ENCODE measurements at regions not wholly inside any gene's neighbourhood (a gene's known extent, or its start where the extent isn't known, plus 50 kb on each side); places are given as distances from the start of the nearest gene placed in this dataset.

DNA sequence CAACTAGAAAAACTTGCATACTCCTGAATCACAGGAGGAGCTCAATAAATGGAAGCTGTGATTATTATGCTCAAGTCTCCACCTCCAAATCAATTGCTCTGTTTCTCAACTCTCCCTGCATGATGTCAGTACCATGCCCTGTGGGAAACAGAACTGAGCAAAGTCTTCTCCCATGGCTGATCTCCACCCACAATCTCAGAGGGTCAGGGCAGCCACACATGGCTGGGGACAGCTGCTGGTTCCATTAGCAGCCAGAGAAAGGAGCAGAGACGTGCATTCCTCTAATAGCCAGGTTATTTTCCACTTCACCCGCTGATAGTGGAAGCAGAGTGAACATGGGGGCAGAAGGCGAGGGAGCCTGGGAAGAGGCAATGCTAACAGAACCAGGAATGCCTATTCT is 85.5 kb upstream of the TMEM132E start:
- WGBS (ENCODE audit: missing lambda C conversion rate): 0% methylated on average over 3 of the region's 3 CpGs
- CTCF ChIA-PET: interaction anchor here (1.1 to 2.2 kb wide), 3 partner anchors 20 to 74 kb away, joined by 3 to 7 read pairs (median 3); no protein-coding TSS in a partner anchor
- no peak for FAIRE-seq

GRCh38 chr17:34487626-34488025 is 91.8 kb upstream of the TMEM132E start:
- 12% methylated on average over 10 of the region's 12 CpGs for WGBS (ENCODE audit: missing lambda C conversion rate)
- Histone ChIP-seq H3K27ac (no peak overlapping the region), H3K9me3 (no peaks in the 10 kb centered on the region), H3K4me3 (no peak overlapping the region), H3K4me1 (no peaks in the 10 kb centered on the region), H3K4me2 (no peak overlapping the region)
- ChIA-PET POLR2A (no interaction called here), CTCF (interaction anchor here (1.0 to 1.4 kb wide), 2 partner anchors 26 to 55 kb away, joined by 3 to 4 read pairs; no protein-coding TSS in a partner anchor)
- DNase-seq (ENCODE audit: low read depth in 1 of 2, low spot score in 1 of 2): no peak
- TF ChIP-seq TP53 (CRISPR knock-in tag; IDR thresholded peaks at IDR 0.05): no peak
- peak; percentile 36 to 73; a peak in 3 of 6 replicates for ATAC-seq
- no peak for FAIRE-seq

More for the DNA sequence above, 85.5 kb upstream of the TMEM132E start:
- no peak for TF ChIP-seq GATA3 (IDR thresholded peaks at IDR 0.05; ENCODE audit: borderline replicate concordance)
- no peak for TF ChIP-seq TFCP2L1 (CRISPR knock-in tag; IDR thresholded peaks at IDR 0.05)
- no peak for DNase-seq (ENCODE audit: low read depth in 1 of 2, low spot score in 1 of 2)
- H3K27ac ChIP-seq: no peak overlapping the region
- no peaks in the 10 kb centered on the region for H3K9me3 ChIP-seq
- H3K4me3 ChIP-seq: no peak overlapping the region
- H3K4me1 ChIP-seq: no peaks in the 10 kb centered on the region
- ATAC-seq: no peak
- POLR2A ChIA-PET: no interaction called here
- H3K4me2 ChIP-seq: no peak overlapping the region

DNA sequence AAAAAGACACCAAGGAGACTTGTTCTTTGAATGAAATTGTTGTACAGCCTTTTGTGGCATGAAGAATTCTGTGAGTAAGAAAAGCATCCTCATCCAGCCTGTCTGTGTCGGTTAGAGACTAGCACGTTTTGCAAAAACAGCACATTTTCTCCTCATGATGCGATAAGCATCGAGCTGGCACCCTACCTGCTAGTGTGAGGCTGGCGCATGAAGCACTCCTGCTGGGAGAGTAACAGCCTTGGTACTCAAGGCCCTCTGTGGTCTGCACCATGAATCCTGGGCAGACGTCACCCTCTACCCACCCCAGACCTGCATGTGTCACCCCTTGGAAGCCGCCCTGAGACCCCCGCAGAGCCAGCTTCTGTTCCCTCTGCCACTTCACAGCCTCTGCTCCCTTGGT is 92.6 kb upstream of the TMEM132E start:
- no peak overlapping the region for H3K4me3 ChIP-seq
- CTCF ChIA-PET: interaction anchor here (0.7 to 0.8 kb wide), 3 partner anchors 17 to 364 kb away, joined by 3 to 5 read pairs (median 3); no protein-coding TSS in a partner anchor
- FAIRE-seq (no peak), ATAC-seq (no peak), DNase-seq (ENCODE audit: low read depth in 1 of 2, low spot score in 1 of 2) (no peak)
- TF ChIP-seq ESRRA (IDR thresholded peaks at IDR 0.05; ENCODE audit: borderline replicate concordance, low read length): no peak
- TF ChIP-seq HOXB5 (CRISPR knock-in tag; IDR thresholded peaks at IDR 0.05): no peak
- TF ChIP-seq NPAS2 (CRISPR knock-in tag; IDR thresholded peaks at IDR 0.05; ENCODE audit: borderline replicate concordance): no peak
- no peak for TF ChIP-seq RARB (CRISPR knock-in tag; IDR thresholded peaks at IDR 0.05)
- no peak for TF ChIP-seq CHD4 (IDR thresholded peaks at IDR 0.05; ENCODE audit: borderline replicate concordance)
- TF ChIP-seq KDM5A (IDR thresholded peaks at IDR 0.05): no peak
- TF ChIP-seq ATOH8 (CRISPR knock-in tag; IDR thresholded peaks at IDR 0.05; ENCODE audit: low read depth): no peak
- TF ChIP-seq HES2 (IDR thresholded peaks at IDR 0.05): no peak
- no peak for TF ChIP-seq TFCP2L1 (CRISPR knock-in tag; IDR thresholded peaks at IDR 0.05)
- TF ChIP-seq ZSCAN20 (CRISPR knock-in tag; IDR thresholded peaks at IDR 0.05): no peak
- TF ChIP-seq HOXB13 (CRISPR knock-in tag; IDR thresholded peaks at IDR 0.05; ENCODE audit: low read depth): no peak
- TF ChIP-seq ZFP36 (IDR thresholded peaks at IDR 0.05; ENCODE audit: borderline replicate concordance, partially characterized antibody): no peak
- no peaks in the 10 kb centered on the region for H3K9me3 ChIP-seq
- POLR2A ChIA-PET: no interaction called here
- no peaks in the 10 kb centered on the region for H3K4me1 ChIP-seq
- 25% methylated on average over 8 of the region's 8 CpGs for WGBS (ENCODE audit: missing lambda C conversion rate)
- no peak overlapping the region for H3K4me2 ChIP-seq
- H3K27ac ChIP-seq: no peak overlapping the region

DNA sequence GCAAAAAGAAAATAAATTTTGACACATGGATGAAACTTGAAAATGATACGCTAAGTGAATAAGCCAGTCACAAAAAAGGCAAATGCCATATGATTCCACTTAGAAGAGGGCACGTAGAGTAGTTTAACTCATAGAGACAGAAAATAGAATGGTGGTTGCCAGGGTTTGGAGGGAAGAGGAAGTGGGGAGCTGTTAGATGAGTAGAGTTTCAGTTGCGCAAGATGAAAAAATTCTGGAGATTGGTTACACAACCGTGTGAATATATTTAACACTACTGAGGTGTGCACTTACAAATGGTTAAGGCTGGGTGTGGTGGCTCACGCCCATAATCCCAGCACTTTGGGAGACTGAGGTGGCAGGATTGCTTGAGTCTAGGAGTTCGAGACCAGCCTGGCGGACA is 93.4 kb upstream of the TMEM132E start:
- CTCF ChIA-PET: interaction anchor here (1.0 to 1.6 kb wide), 2 partner anchors 12 to 33 kb away, joined by 3 to 4 read pairs; no protein-coding TSS in a partner anchor
- no peak for TF ChIP-seq HES2 (IDR thresholded peaks at IDR 0.05)
- peak in 1 of 2 experiments; percentile 39; a peak in 3 of 4 replicates for TF ChIP-seq CEBPB (IDR thresholded peaks at IDR 0.05)
- Histone ChIP-seq H3K9me3 (no peaks in the 10 kb centered on the region), H3K27ac (no peak overlapping the region), H3K4me3 (no peak overlapping the region), H3K4me2 (no peak overlapping the region), H3K4me1 (no peaks in the 10 kb centered on the region)
- WGBS (ENCODE audit: missing lambda C conversion rate): 41% methylated on average over 7 of the region's 7 CpGs
- DNase-seq (ENCODE audit: low read depth in 1 of 2, low spot score in 1 of 2) (no peak), ATAC-seq (no peak), FAIRE-seq (no peak)
- POLR2A ChIA-PET: no interaction called here

DNA sequence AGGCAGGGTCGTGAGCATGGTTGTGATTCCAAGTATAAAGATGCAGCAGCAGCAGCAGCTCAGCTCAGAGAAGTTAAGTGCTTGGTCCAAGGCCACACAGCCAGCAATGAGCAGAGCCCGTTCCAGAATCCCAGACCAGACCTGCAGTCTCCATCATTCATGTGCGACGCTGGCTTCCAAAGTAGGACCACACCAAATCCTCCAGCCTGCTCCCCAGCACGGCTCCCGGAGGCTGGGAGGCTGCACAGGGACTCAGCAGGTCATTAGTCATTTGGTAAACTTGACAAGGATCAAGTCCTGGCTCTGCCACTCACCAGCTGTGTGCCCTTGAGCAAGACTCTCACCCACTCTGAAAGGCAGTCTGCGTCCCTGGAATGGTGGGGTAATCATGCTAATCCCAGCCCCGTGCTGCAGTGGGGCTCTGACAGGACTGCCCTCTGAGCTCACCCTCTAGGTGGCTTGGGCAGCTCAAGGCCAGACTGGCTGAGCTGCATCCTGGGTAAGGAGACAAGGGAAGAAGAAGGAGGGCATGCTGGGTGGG is 95.1 kb upstream of the TMEM132E start:
- no peak for DNase-seq (ENCODE audit: low read depth in 1 of 2, low spot score in 1 of 2)
- Histone ChIP-seq H3K4me1 (no peaks in the 10 kb centered on the region), H3K9me3 (no peaks in the 10 kb centered on the region), H3K4me3 (no peak overlapping the region), H3K4me2 (no peak overlapping the region), H3K27ac (no peak overlapping the region)
- no peak for ATAC-seq
- CTCF ChIA-PET: interaction anchor here (0.6 to 1.6 kb wide), 2 partner anchors 10 to 72 kb away, joined by 3 to 4 read pairs; no protein-coding TSS in a partner anchor
- FAIRE-seq: no peak
- WGBS (ENCODE audit: missing lambda C conversion rate): 0% methylated on average over 7 of the region's 8 CpGs
- POLR2A ChIA-PET: no interaction called here
- no peak for TF ChIP-seq CHD4 (IDR thresholded peaks at IDR 0.05; ENCODE audit: borderline replicate concordance)
- no peak for TF ChIP-seq SMC3 (IDR thresholded peaks at IDR 0.05)
- TF ChIP-seq GATA3 (IDR thresholded peaks at IDR 0.05; ENCODE audit: borderline replicate concordance): no peak
- TF ChIP-seq, protein P1, sequence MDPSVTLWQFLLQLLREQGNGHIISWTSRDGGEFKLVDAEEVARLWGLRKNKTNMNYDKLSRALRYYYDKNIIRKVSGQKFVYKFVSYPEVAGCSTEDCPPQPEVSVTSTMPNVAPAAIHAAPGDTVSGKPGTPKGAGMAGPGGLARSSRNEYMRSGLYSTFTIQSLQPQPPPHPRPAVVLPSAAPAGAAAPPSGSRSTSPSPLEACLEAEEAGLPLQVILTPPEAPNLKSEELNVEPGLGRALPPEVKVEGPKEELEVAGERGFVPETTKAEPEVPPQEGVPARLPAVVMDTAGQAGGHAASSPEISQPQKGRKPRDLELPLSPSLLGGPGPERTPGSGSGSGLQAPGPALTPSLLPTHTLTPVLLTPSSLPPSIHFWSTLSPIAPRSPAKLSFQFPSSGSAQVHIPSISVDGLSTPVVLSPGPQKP (IDR thresholded peaks at IDR 0.05; ENCODE audit: low read depth, low read length): no peak
- no peak for TF ChIP-seq POLR2A (IDR thresholded peaks at IDR 0.05; ENCODE audit: low read length)
- TF ChIP-seq BCL3 (IDR thresholded peaks at IDR 0.05): no peak
- TF ChIP-seq POLR2AphosphoS2 (conservative IDR thresholded peaks at IDR 0.05; ENCODE audit: low read length): no peak
- no peak for TF ChIP-seq JUNB (IDR thresholded peaks at IDR 0.05)
- TF ChIP-seq EHF (CRISPR knock-in tag; IDR thresholded peaks at IDR 0.05): no peak
- no peak for TF ChIP-seq MYC (IDR thresholded peaks at IDR 0.05; ENCODE audit: borderline replicate concordance, low read length)
- no peak for TF ChIP-seq E2F6 (IDR thresholded peaks at IDR 0.05; ENCODE audit: borderline replicate concordance, low read depth)

Data from A549 (cell line).